Breast epithelium (tissue), 3 donors: ENCODE measurements at regions not wholly inside any gene's neighbourhood (a gene's known extent, or its start where the extent isn't known, plus 50 kb on each side); places are given as distances from the start of the nearest gene placed in this dataset.

Experiments
- POLR2A ChIP-seq: fragments of 450-650 bp; IDR thresholded peaks from one replicate; pipeline ENCODE4 v1.6.1; 2016; ENCODE audit warnings: antibody characterized with exemption, mild to moderate bottlenecking, moderate library complexity
- TF ChIP-seq, protein P1 (sequence below), 3 donors: fragments of 450-650 bp; IDR thresholded peaks; one replicate each; pipeline ENCODE4 v1.5.1; 2016 to 2017; ENCODE audit warnings: antibody characterized with exemption in 3 of 3, mild to moderate bottlenecking in 3 of 3, moderate library complexity in 3 of 3

DNA sequence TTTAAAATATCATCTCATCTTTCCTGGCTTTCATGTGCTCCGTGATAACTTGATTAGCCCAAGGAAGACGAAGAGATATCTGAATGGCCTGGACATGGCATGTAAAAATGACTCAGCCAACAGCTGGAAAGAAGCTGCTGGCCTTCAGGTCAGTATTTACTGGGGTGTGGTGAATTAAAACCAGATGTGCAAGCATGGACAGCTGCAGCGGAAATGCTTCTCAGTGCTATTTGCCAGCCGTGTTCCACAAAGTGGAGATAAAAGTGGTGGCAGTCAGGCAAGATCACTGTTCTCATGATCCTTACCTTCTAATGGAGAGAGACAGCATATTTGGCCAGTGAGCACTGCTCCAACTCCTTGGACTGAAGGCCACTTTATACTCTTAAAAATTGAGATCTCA, 203.1 kb upstream of the VSTM2A start:
- TF ChIP-seq POLR2A, result no peak
- TF ChIP-seq, protein P1, sequence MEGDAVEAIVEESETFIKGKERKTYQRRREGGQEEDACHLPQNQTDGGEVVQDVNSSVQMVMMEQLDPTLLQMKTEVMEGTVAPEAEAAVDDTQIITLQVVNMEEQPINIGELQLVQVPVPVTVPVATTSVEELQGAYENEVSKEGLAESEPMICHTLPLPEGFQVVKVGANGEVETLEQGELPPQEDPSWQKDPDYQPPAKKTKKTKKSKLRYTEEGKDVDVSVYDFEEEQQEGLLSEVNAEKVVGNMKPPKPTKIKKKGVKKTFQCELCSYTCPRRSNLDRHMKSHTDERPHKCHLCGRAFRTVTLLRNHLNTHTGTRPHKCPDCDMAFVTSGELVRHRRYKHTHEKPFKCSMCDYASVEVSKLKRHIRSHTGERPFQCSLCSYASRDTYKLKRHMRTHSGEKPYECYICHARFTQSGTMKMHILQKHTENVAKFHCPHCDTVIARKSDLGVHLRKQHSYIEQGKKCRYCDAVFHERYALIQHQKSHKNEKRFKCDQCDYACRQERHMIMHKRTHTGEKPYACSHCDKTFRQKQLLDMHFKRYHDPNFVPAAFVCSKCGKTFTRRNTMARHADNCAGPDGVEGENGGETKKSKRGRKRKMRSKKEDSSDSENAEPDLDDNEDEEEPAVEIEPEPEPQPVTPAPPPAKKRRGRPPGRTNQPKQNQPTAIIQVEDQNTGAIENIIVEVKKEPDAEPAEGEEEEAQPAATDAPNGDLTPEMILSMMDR (IDR thresholded peaks at IDR 0.05), result no peak
